Suprapubic skin (tissue), 3 donors: ENCODE measurements at regions not wholly inside any gene's neighbourhood (a gene's known extent, or its start where the extent isn't known, plus 50 kb on each side); places are given as distances from the start of the nearest gene placed in this dataset.

Source experiments
- CTCF ChIP-seq, 2 donors: fragments of 200-600 bp in 1 of 2; fragments of 450-650 bp in 1 of 2; sonication (generic) in 1 of 2; IDR thresholded peaks; one replicate each; pipeline ENCODE4 v1.5.1; 2016 to 2019; ENCODE audit warnings: antibody characterized with exemption in 2 of 2, mild to moderate bottlenecking in 1 of 2, moderate library complexity in 1 of 2
- POLR2A ChIP-seq, 2 donors: fragments of 450-650 bp; IDR thresholded peaks; one replicate each; pipeline ENCODE4 v1.6.1; 2017; ENCODE audit warnings: antibody characterized with exemption in 2 of 2, mild to moderate bottlenecking in 2 of 2, moderate library complexity in 2 of 2

GRCh38 chr7:126368-126767 lies 66.0 kb upstream of the FAM20C start:
- TF ChIP-seq CTCF (IDR thresholded peaks at IDR 0.05) (no peak), POLR2A (IDR thresholded peaks at IDR 0.05) (no peak)
